ENCODE measurements at regions not wholly inside any gene's neighbourhood (a gene's known extent, or its start where the extent isn't known, plus 50 kb on each side); places are given as distances from the start of the nearest gene placed in this dataset.

- DNase-seq (no peak), ATAC-seq (no peak)
- intact Hi-C loops (cut with micrococcal nuclease), result no loop called here
- no peaks in the 10 kb centered on the region for H3K27me3 ChIP-seq (ENCODE audit: control insufficient read depth in 2 of 2, insufficient read depth in 2 of 2, low read length in 2 of 2)
- H3K36me3 Mint-ChIP-seq, result no peaks in the 10 kb centered on the region
- H3K27ac Mint-ChIP-seq, result no peak overlapping the region
- H3K27me3 Mint-ChIP-seq, result peaks cover 0 to 5% (median 0%) of the 10 kb centered on the region in 5 donors
- no peaks in the 10 kb centered on the region for H3K9me3 ChIP-seq (ENCODE audit: control insufficient read depth in 2 of 3, low read length in 3 of 3)
- H3K4me3 ChIP-seq (ENCODE audit: low read length), result no peak overlapping the region
- ChIA-PET CTCF (no interaction called here), POLR2A (no interaction called here)
- no peaks in the 10 kb centered on the region for H3K9me3 Mint-ChIP-seq
- H3K4me3 Mint-ChIP-seq, result no peak overlapping the region
- H3K4me1 ChIP-seq (ENCODE audit: control insufficient read depth in 2 of 2, insufficient read depth in 2 of 2, low read length in 2 of 2), result no peaks in the 10 kb centered on the region
- no peaks in the 10 kb centered on the region for H3K4me1 Mint-ChIP-seq
- H3K36me3 ChIP-seq (ENCODE audit: control insufficient read depth in 2 of 3, insufficient read depth in 3 of 3, low read length in 3 of 3), result no peaks in the 10 kb centered on the region
- H3K27ac ChIP-seq (ENCODE audit: low read depth, low read length), result no peak overlapping the region
These were observed 189.3 kb downstream of the GLI2 start for GRCh38 chr2:120924924-120925323.

- Mint-ChIP-seq H3K4me1 (no peaks in the 10 kb centered on the region), H3K27me3 (no peaks in the 10 kb centered on the region), H3K9me3 (peaks cover 0 to 4% (median 0%) of the 10 kb centered on the region in 11 donors), H3K36me3 (no peaks in the 10 kb centered on the region), H3K4me3 (no peak overlapping the region), H3K27ac (no peak overlapping the region)
- DNase-seq, result no peak
- Histone ChIP-seq H3K27ac (ENCODE audit: low read depth, low read length) (no peak overlapping the region), H3K4me1 (ENCODE audit: control insufficient read depth in 2 of 2, insufficient read depth in 2 of 2, low read length in 2 of 2) (no peaks in the 10 kb centered on the region), H3K36me3 (ENCODE audit: control insufficient read depth in 2 of 3, insufficient read depth in 3 of 3, low read length in 3 of 3) (no peaks in the 10 kb centered on the region), H3K4me3 (ENCODE audit: low read length) (no peak overlapping the region), H3K9me3 (ENCODE audit: control insufficient read depth in 2 of 3, low read length in 3 of 3) (no peaks in the 10 kb centered on the region), H3K27me3 (ENCODE audit: control insufficient read depth in 2 of 2, insufficient read depth in 2 of 2, low read length in 2 of 2) (no peaks in the 10 kb centered on the region)
- ATAC-seq, result no peak
- ChIA-PET POLR2A (no interaction called here), CTCF (no interaction called here)
- intact Hi-C loops (cut with micrococcal nuclease), result no loop called here
These were observed 191.0 kb downstream of the GLI2 start for GRCh38 chr2:120926463-120927264.

DNA sequence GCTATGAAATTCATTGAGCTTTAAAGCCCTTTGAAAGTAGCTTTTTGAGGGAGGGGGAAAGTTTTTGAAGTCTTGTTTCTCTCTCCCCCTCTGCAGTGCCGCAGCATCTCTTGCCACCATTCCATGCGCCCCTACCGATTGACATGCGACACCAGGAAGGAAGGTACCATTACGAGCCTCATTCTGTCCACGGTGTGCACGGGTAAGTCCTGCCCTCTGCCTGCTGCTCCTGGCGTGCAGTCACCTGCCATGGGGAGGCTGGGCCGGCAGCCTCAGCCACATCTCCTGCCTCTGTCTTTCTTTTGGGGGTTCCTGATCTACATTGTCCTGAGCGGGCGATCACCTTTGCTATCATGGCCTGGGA lies 191.6 kb downstream of the GLI2 start:
- intact Hi-C loops (cut with micrococcal nuclease), result no loop called here
- peaks cover 0 to 4% (median 0%) of the 10 kb centered on the region in 11 donors for H3K9me3 Mint-ChIP-seq
- no peaks in the 10 kb centered on the region for H3K4me1 Mint-ChIP-seq
- H3K4me3 Mint-ChIP-seq, result no peak overlapping the region
- H3K36me3 Mint-ChIP-seq, result no peaks in the 10 kb centered on the region
- Histone ChIP-seq H3K36me3 (ENCODE audit: control insufficient read depth in 2 of 3, insufficient read depth in 3 of 3, low read length in 3 of 3) (no peaks in the 10 kb centered on the region), H3K27ac (ENCODE audit: low read depth, low read length) (no peak overlapping the region), H3K9me3 (ENCODE audit: control insufficient read depth in 2 of 3, low read length in 3 of 3) (no peaks in the 10 kb centered on the region), H3K27me3 (ENCODE audit: control insufficient read depth in 2 of 2, insufficient read depth in 2 of 2, low read length in 2 of 2) (no peaks in the 10 kb centered on the region), H3K4me3 (ENCODE audit: low read length) (no peak overlapping the region), H3K4me1 (ENCODE audit: control insufficient read depth in 2 of 2, insufficient read depth in 2 of 2, low read length in 2 of 2) (no peaks in the 10 kb centered on the region)
- CTCF ChIA-PET, result no interaction called here
- ATAC-seq (no peak), DNase-seq (no peak)
- no peak overlapping the region for H3K27ac Mint-ChIP-seq
- H3K27me3 Mint-ChIP-seq, result no peaks in the 10 kb centered on the region
- POLR2A ChIA-PET, result no interaction called here

GRCh38 chr2:120929829-120930228 lies 194.2 kb downstream of the GLI2 start:
- Mint-ChIP-seq H3K27me3 (peaks cover 0 to 6% (median 0%) of the 10 kb centered on the region in 5 donors), H3K4me3 (no peak overlapping the region), H3K4me1 (no peaks in the 10 kb centered on the region), H3K9me3 (peaks cover 0 to 4% (median 0%) of the 10 kb centered on the region in 11 donors), H3K27ac (no peak overlapping the region), H3K36me3 (no peaks in the 10 kb centered on the region)
- Histone ChIP-seq H3K36me3 (ENCODE audit: control insufficient read depth in 2 of 3, insufficient read depth in 3 of 3, low read length in 3 of 3) (no peaks in the 10 kb centered on the region), H3K27ac (ENCODE audit: low read depth, low read length) (no peak overlapping the region), H3K27me3 (ENCODE audit: control insufficient read depth in 2 of 2, insufficient read depth in 2 of 2, low read length in 2 of 2) (no peaks in the 10 kb centered on the region), H3K4me3 (ENCODE audit: low read length) (no peak overlapping the region), H3K4me1 (ENCODE audit: control insufficient read depth in 2 of 2, insufficient read depth in 2 of 2, low read length in 2 of 2) (no peaks in the 10 kb centered on the region), H3K9me3 (ENCODE audit: control insufficient read depth in 2 of 3, low read length in 3 of 3) (no peaks in the 10 kb centered on the region)
- intact Hi-C loops (cut with micrococcal nuclease), result no loop called here
- ATAC-seq (no peak), DNase-seq (no peak)
- ChIA-PET POLR2A (no interaction called here), CTCF (no interaction called here)

GRCh38 chr2:120930236-120930635 lies 194.6 kb downstream of the GLI2 start:
- H3K9me3 Mint-ChIP-seq, result peaks cover 0 to 4% (median 0%) of the 10 kb centered on the region in 11 donors
- intact Hi-C loops (cut with micrococcal nuclease), result no loop called here
- no peak overlapping the region for H3K27ac Mint-ChIP-seq
- Histone ChIP-seq H3K4me3 (ENCODE audit: low read length) (no peak overlapping the region), H3K36me3 (ENCODE audit: control insufficient read depth in 2 of 3, insufficient read depth in 3 of 3, low read length in 3 of 3) (no peaks in the 10 kb centered on the region), H3K4me1 (ENCODE audit: control insufficient read depth in 2 of 2, insufficient read depth in 2 of 2, low read length in 2 of 2) (no peaks in the 10 kb centered on the region), H3K27ac (ENCODE audit: low read depth, low read length) (no peak overlapping the region), H3K9me3 (ENCODE audit: control insufficient read depth in 2 of 3, low read length in 3 of 3) (no peaks in the 10 kb centered on the region), H3K27me3 (ENCODE audit: control insufficient read depth in 2 of 2, insufficient read depth in 2 of 2, low read length in 2 of 2) (no peaks in the 10 kb centered on the region)
- H3K27me3 Mint-ChIP-seq, result peaks cover 0 to 6% (median 0%) of the 10 kb centered on the region in 5 donors
- no peak overlapping the region for H3K4me3 Mint-ChIP-seq
- no peaks in the 10 kb centered on the region for H3K4me1 Mint-ChIP-seq
- no peak for ATAC-seq
- ChIA-PET CTCF (no interaction called here), POLR2A (no interaction called here)
- no peaks in the 10 kb centered on the region for H3K36me3 Mint-ChIP-seq
- DNase-seq, result no peak

GRCh38 chr2:120930864-120931263 lies 195.2 kb downstream of the GLI2 start:
- Mint-ChIP-seq H3K27ac (no peak overlapping the region), H3K9me3 (peaks cover 0 to 4% (median 0%) of the 10 kb centered on the region in 11 donors), H3K27me3 (peaks cover 0 to 6% (median 0%) of the 10 kb centered on the region in 5 donors), H3K4me3 (no peak overlapping the region), H3K36me3 (no peaks in the 10 kb centered on the region), H3K4me1 (no peaks in the 10 kb centered on the region)
- no peaks in the 10 kb centered on the region for H3K4me1 ChIP-seq (ENCODE audit: control insufficient read depth in 2 of 2, insufficient read depth in 2 of 2, low read length in 2 of 2)
- DNase-seq (no peak), ATAC-seq (no peak)
- no peaks in the 10 kb centered on the region for H3K9me3 ChIP-seq (ENCODE audit: control insufficient read depth in 2 of 3, low read length in 3 of 3)
- H3K27me3 ChIP-seq (ENCODE audit: control insufficient read depth in 2 of 2, insufficient read depth in 2 of 2, low read length in 2 of 2), result no peaks in the 10 kb centered on the region
- intact Hi-C loops (cut with micrococcal nuclease), result no loop called here
- POLR2A ChIA-PET, result no interaction called here
- H3K27ac ChIP-seq (ENCODE audit: low read depth, low read length), result no peak overlapping the region
- CTCF ChIA-PET, result no interaction called here
- H3K36me3 ChIP-seq (ENCODE audit: control insufficient read depth in 2 of 3, insufficient read depth in 3 of 3, low read length in 3 of 3), result no peaks in the 10 kb centered on the region
- H3K4me3 ChIP-seq (ENCODE audit: low read length), result no peak overlapping the region

GRCh38 chr2:120932472-120932871 lies 196.8 kb downstream of the GLI2 start:
- DNase-seq, result no peak
- H3K4me3 Mint-ChIP-seq, result no peak overlapping the region
- Histone ChIP-seq H3K27ac (ENCODE audit: low read depth, low read length) (no peak overlapping the region), H3K9me3 (ENCODE audit: control insufficient read depth in 2 of 3, low read length in 3 of 3) (no peaks in the 10 kb centered on the region), H3K36me3 (ENCODE audit: control insufficient read depth in 2 of 3, insufficient read depth in 3 of 3, low read length in 3 of 3) (no peaks in the 10 kb centered on the region), H3K27me3 (ENCODE audit: control insufficient read depth in 2 of 2, insufficient read depth in 2 of 2, low read length in 2 of 2) (no peaks in the 10 kb centered on the region), H3K4me1 (ENCODE audit: control insufficient read depth in 2 of 2, insufficient read depth in 2 of 2, low read length in 2 of 2) (no peaks in the 10 kb centered on the region), H3K4me3 (ENCODE audit: low read length) (no peak overlapping the region)
- intact Hi-C loops (cut with micrococcal nuclease), result no loop called here
- CTCF ChIA-PET, result no interaction called here
- ATAC-seq, result no peak
- POLR2A ChIA-PET, result no interaction called here
- no peak overlapping the region for H3K27ac Mint-ChIP-seq
- H3K27me3 Mint-ChIP-seq, result peaks cover 0 to 6% (median 0%) of the 10 kb centered on the region in 5 donors
- H3K36me3 Mint-ChIP-seq, result no peaks in the 10 kb centered on the region
- H3K9me3 Mint-ChIP-seq, result peaks cover 0 to 4% (median 0%) of the 10 kb centered on the region in 11 donors
- H3K4me1 Mint-ChIP-seq, result no peaks in the 10 kb centered on the region

Data from naive thymus-derived CD4-positive, alpha-beta T cell (primary cell).